Rectal smooth muscle tissue (tissue), 1 donor: ENCODE measurements at regions not wholly inside any gene's neighbourhood (a gene's known extent, or its start where the extent isn't known, plus 50 kb on each side); places are given as distances from the start of the nearest gene placed in this dataset.
"Not testable (repeated sequence)": the region's sequence is repeated elsewhere in the genome, so short reads cannot be mapped to it uniquely, and the experiment has no call there.

Experiments
- H3K27ac ChIP-seq: one replicate; pipeline ENCODE4 v1.7.0; 2013; ENCODE audit warnings: low read depth, low read length, inconsistent platforms
- H3K27me3 ChIP-seq: one replicate; pipeline ENCODE4 v1.7.0; 2013; ENCODE audit warnings: low read length; ENCODE audit not compliant: control insufficient read depth, insufficient read depth
- H3K36me3 ChIP-seq: one replicate; pipeline ENCODE4 v1.7.0; 2013; ENCODE audit warnings: low read length; ENCODE audit not compliant: control insufficient read depth, insufficient read depth
- H3K4me1 ChIP-seq: one replicate; pipeline ENCODE4 v1.7.0; 2013; ENCODE audit warnings: low read length; ENCODE audit not compliant: control insufficient read depth, insufficient read depth
- H3K4me3 ChIP-seq: one replicate; pipeline ENCODE4 v1.7.0; 2013; ENCODE audit warnings: low read length
- H3K9ac ChIP-seq: one replicate; pipeline ENCODE4 v1.7.0; 2013; ENCODE audit warnings: low read length

GRCh38 chr14:25412998-25413397 is 363.1 kb upstream of the STXBP6 start:
- Histone ChIP-seq H3K27ac (peak overlapping the region; percentile 35), H3K9ac (no peak overlapping the region), H3K4me3 (no peak overlapping the region)

GRCh38 chr14:25411781-25412757 is 362.1 kb upstream of the STXBP6 start:
- H3K27ac ChIP-seq = peak overlapping the region; percentile 40
- H3K4me3 ChIP-seq = no peak overlapping the region
- H3K4me1 ChIP-seq = peaks cover 7% of the 10 kb centered on the region
- H3K36me3 ChIP-seq = no peaks in the 10 kb centered on the region
- H3K9ac ChIP-seq = no peak overlapping the region
- H3K27me3 ChIP-seq = no peaks in the 10 kb centered on the region

More at GRCh38 chr14:25412998-25413397, 363.1 kb upstream of the STXBP6 start:
- H3K36me3 ChIP-seq = no peaks in the 10 kb centered on the region
- peaks cover 7% of the 10 kb centered on the region for H3K4me1 ChIP-seq
- H3K27me3 ChIP-seq = no peaks in the 10 kb centered on the region

- Histone ChIP-seq H3K9ac (no peak overlapping the region), H3K4me1 (peaks cover 3% of the 10 kb centered on the region), H3K27ac (no peak overlapping the region), H3K27me3 (no peaks in the 10 kb centered on the region), H3K36me3 (no peaks in the 10 kb centered on the region), H3K4me3 (no peak overlapping the region)
Measured at GRCh38 chr14:25406818-25407217, 356.9 kb upstream of the STXBP6 start.

DNA sequence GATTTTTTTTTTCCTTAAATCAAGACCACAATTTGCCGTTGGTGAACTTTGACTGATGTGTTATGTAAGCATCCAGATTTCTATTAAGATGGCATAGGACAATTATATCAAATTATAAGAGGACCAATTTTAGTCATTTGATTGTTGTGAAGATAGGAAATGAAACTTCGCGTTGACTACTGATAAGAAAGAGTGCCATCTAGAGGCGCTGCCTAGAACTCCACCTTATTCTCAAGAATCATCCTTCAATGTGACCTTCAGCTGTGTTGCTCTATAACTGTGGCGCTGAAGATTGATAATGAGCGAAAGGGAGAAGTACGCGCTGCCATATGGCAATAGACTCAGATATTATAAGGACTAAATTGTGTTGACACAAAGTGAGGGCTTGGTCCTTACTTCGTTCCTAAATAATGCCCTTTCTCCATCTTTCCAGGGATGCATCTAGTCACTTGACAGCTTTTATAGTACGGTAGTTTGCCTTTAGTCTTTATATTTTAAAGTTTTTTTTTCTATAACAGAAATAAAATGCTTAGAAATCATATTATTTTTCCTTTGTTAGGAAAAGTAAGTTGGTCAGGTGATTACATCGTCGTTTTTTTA is 350.8 kb upstream of the STXBP6 start:
- no peak overlapping the region for H3K9ac ChIP-seq
- H3K4me3 ChIP-seq = no peak overlapping the region
- H3K4me1 ChIP-seq = no peaks in the 10 kb centered on the region
- no peaks in the 10 kb centered on the region for H3K36me3 ChIP-seq
- no peak overlapping the region for H3K27ac ChIP-seq
- no peaks in the 10 kb centered on the region for H3K27me3 ChIP-seq

- H3K36me3 ChIP-seq = no peaks in the 10 kb centered on the region
- no peak overlapping the region for H3K27ac ChIP-seq
- H3K27me3 ChIP-seq = no peaks in the 10 kb centered on the region
- no peak overlapping the region for H3K9ac ChIP-seq
- no peak overlapping the region for H3K4me3 ChIP-seq
- H3K4me1 ChIP-seq = no peaks in the 10 kb centered on the region
Measured at GRCh38 chr14:25396128-25396527, 346.2 kb upstream of the STXBP6 start.

DNA sequence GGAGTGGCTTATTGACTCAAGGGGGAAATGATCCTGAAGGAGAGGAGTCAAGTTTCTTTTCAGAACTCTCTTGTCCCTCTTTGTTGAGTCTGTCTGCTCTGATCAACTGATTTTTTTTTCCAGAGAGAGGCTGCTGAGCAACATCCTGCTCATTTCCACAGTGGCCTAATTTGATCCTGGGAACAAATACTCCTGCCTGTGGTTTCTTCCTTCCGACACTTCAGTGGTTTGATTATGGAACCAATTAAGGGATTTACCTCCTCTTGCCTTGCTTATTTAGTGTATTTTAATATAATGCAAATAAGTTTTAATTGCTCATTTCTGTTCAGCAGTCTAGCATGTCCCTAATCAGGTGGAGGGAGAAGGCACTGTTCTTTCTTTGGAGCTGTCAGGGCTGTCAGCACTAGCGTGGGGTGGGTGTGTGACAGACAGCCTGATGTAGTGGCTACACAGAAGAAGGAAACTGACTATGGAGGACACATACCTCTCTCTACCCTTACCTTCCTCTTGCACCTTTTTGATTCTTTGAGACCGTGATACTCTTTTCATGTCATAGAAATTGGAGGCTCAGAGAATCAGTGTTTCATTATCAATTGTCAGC is 344.9 kb upstream of the STXBP6 start:
- no peak overlapping the region for H3K9ac ChIP-seq
- H3K36me3 ChIP-seq = no peaks in the 10 kb centered on the region
- no peak overlapping the region for H3K4me3 ChIP-seq
- no peak overlapping the region for H3K27ac ChIP-seq
- H3K4me1 ChIP-seq = no peaks in the 10 kb centered on the region
- H3K27me3 ChIP-seq = no peaks in the 10 kb centered on the region

- no peaks in the 10 kb centered on the region for H3K27me3 ChIP-seq
- H3K4me1 ChIP-seq = no peaks in the 10 kb centered on the region
- no peaks in the 10 kb centered on the region for H3K36me3 ChIP-seq
- no peak overlapping the region for H3K9ac ChIP-seq
- no peak overlapping the region for H3K27ac ChIP-seq
- no peak overlapping the region for H3K4me3 ChIP-seq
Measured at GRCh38 chr14:25394356-25394755, 344.4 kb upstream of the STXBP6 start.

DNA sequence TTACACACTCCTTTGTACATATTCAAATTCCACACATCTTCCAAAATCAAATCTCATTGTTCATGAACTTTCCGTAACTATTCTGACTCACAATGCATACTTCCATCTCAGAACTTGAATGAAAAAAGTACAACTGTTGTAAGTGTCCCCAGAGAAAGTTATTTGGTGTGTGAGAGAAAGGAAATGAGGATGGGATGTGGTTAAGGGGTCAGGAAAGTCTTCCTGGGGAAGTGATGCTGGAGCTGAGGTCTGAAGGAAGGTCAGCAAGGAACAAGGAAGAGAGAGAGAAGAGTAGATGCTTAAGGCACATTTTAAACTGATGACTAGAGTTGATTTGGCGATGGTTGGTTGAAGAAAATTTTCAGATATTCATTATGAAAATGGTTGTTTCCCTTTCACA is 340.0 kb upstream of the STXBP6 start:
- Histone ChIP-seq H3K9ac (no peak overlapping the region), H3K4me1 (no peaks in the 10 kb centered on the region), H3K27ac (no peak overlapping the region), H3K27me3 (no peaks in the 10 kb centered on the region), H3K36me3 (no peaks in the 10 kb centered on the region), H3K4me3 (no peak overlapping the region)

GRCh38 chr14:25381498-25381897 is 331.6 kb upstream of the STXBP6 start:
- Histone ChIP-seq H3K9ac (no peak overlapping the region), H3K27me3 (no peaks in the 10 kb centered on the region), H3K36me3 (no peaks in the 10 kb centered on the region), H3K4me1 (no peaks in the 10 kb centered on the region), H3K27ac (no peak overlapping the region), H3K4me3 (no peak overlapping the region)

DNA sequence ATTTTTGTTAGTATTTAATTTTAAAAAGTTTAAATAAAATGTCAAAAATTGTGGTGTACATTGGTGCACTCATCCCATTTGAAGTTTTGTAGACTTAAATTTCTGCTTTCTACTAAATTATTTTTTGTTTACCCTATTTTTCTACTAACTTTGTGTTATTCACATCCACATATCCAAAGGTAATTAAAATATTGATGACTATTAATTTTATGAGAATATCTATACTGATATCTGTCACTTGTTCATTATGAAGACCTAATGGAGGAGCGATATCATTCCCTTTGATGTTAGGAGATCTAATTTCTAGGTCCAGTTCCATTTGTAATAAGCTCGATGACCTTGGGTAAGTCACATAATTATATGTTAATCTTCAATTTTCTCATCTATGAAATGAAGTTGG is 325.7 kb upstream of the STXBP6 start:
- H3K36me3 ChIP-seq = no peaks in the 10 kb centered on the region

DNA sequence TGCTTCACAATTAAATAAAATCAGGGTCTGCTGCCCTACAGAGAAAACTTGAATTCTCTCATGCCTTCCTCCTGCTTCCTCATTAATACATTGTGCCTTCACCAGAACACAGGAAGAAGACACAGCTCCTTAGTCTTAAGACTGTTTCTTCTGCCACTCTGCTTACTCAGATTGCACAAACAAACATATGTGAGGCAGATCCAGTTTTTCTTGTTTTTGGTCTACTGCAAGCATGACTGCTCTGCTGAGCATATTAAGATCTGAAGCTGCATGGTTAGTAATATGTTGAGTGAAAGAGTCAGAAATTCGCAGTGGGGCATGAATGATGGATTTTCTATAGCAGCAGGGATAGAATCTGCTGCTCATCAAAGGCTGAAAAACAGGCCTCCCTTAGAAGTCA is 321.1 kb upstream of the STXBP6 start:
- no peak overlapping the region for H3K27ac ChIP-seq
- H3K4me1 ChIP-seq = no peaks in the 10 kb centered on the region
- H3K9ac ChIP-seq = no peak overlapping the region
- no peaks in the 10 kb centered on the region for H3K27me3 ChIP-seq
- H3K36me3 ChIP-seq = no peaks in the 10 kb centered on the region
- no peak overlapping the region for H3K4me3 ChIP-seq

More for the DNA sequence above, 325.7 kb upstream of the STXBP6 start:
- Histone ChIP-seq H3K4me1 (no peaks in the 10 kb centered on the region), H3K27ac (no peak overlapping the region), H3K27me3 (no peaks in the 10 kb centered on the region), H3K9ac (no peak overlapping the region), H3K4me3 (no peak overlapping the region)

GRCh38 chr14:25370057-25370456 is 320.1 kb upstream of the STXBP6 start:
- H3K36me3 ChIP-seq, H3K4me1 ChIP-seq, H3K4me3 ChIP-seq, H3K27me3 ChIP-seq, H3K27ac ChIP-seq, H3K9ac ChIP-seq: not testable (repeated sequence)
